Mesendoderm (in vitro differentiated cells): ENCODE measurements at regions not wholly inside any gene's neighbourhood (a gene's known extent, or its start where the extent isn't known, plus 50 kb on each side); places are given as distances from the start of the nearest gene placed in this dataset.

Source experiments
- DNase-seq: peaks from one replicate; pipeline ENCODE4 v3.0.0; 2013
- H2AK5ac ChIP-seq: 2 replicates; pipeline ENCODE4 v1.6.1; 2013; ENCODE audit warnings: low read length, inconsistent platforms
- H2BK120ac ChIP-seq: 2 replicates; pipeline ENCODE4 v1.6.1; 2013; ENCODE audit warnings: low read depth, mild to moderate bottlenecking, low read length, moderate library complexity, mixed read lengths
- H2BK15ac ChIP-seq: replicated peaks from 2 replicates; pipeline ENCODE4 v1.6.1; 2013; ENCODE audit warnings: low read depth, mild to moderate bottlenecking, moderate library complexity
- H2BK5ac ChIP-seq: 2 replicates; pipeline ENCODE4 v1.6.1; 2013; ENCODE audit warnings: low read length, inconsistent platforms
- H3K18ac ChIP-seq: 2 replicates; pipeline ENCODE4 v1.6.1; 2013; ENCODE audit warnings: mild to moderate bottlenecking, low read length, mixed read lengths
- H3K23ac ChIP-seq: one replicate; pipeline ENCODE4 v1.6.1; 2013; ENCODE audit warnings: low read length
- H3K27ac ChIP-seq: 2 replicates; pipeline ENCODE4 v1.5.1; 2013; ENCODE audit warnings: low read depth, mild to moderate bottlenecking, inconsistent platforms, low read length, moderate library complexity
- H3K27me3 ChIP-seq: 2 replicates; pipeline ENCODE4 v1.6.1; 2013; ENCODE audit warnings: low read length, control low read depth, mild to moderate bottlenecking, inconsistent platforms; ENCODE audit not compliant: insufficient read depth, poor library complexity
- H3K36me3 ChIP-seq: 2 replicates; pipeline ENCODE4 v1.6.1; 2013; ENCODE audit warnings: low read length, inconsistent platforms; ENCODE audit not compliant: control insufficient read depth, insufficient read depth
- H3K4ac ChIP-seq: one replicate; pipeline ENCODE4 v1.6.1; 2013; ENCODE audit warnings: low read depth, mild to moderate bottlenecking, low read length, moderate library complexity
- H3K4me1 ChIP-seq: 2 replicates; pipeline ENCODE4 v1.6.1; 2013; ENCODE audit warnings: low read depth, low read length, inconsistent platforms; ENCODE audit not compliant: control insufficient read depth
- H3K4me2 ChIP-seq: 2 replicates; pipeline ENCODE4 v1.6.1; 2013; ENCODE audit warnings: low read length
- H3K4me3 ChIP-seq: 2 replicates; pipeline ENCODE4 v1.5.1; 2013; ENCODE audit warnings: mild to moderate bottlenecking, low read length
- H3K56ac ChIP-seq: one replicate; pipeline ENCODE4 v1.6.1; 2013; ENCODE audit warnings: low read length
- H3K79me1 ChIP-seq: 2 replicates; pipeline ENCODE4 v1.6.1; 2013; ENCODE audit warnings: low read length, inconsistent platforms
- H3K79me2 ChIP-seq: 2 replicates; pipeline ENCODE4 v1.6.1; 2013; ENCODE audit warnings: mild to moderate bottlenecking, low read length; ENCODE audit not compliant: control insufficient read depth, insufficient read depth
- H3K9ac ChIP-seq: 2 replicates; pipeline ENCODE4 v1.6.1; 2013; ENCODE audit warnings: low read length, inconsistent platforms
- H4K5ac ChIP-seq: one replicate; pipeline ENCODE4 v1.6.1; 2013; ENCODE audit warnings: low read length
- H4K8ac ChIP-seq: one replicate; pipeline ENCODE4 v1.6.1; 2013; ENCODE audit warnings: low read depth, mild to moderate bottlenecking, control low read depth, low read length, moderate library complexity
- WGBS: extraction: QIAGEN DNeasy Blood & Tissue Kit; methylation state at CpG from one replicate; pipeline ENCODE4 v1.1.7; 2013; ENCODE audit warnings: low lambda C conversion rate, missing lambda C conversion rate; ENCODE audit not compliant: insufficient coverage; ENCODE audit errors: extremely low coverage; 5-methylcytosine and 5-hydroxymethylcytosine counted together

DNA sequence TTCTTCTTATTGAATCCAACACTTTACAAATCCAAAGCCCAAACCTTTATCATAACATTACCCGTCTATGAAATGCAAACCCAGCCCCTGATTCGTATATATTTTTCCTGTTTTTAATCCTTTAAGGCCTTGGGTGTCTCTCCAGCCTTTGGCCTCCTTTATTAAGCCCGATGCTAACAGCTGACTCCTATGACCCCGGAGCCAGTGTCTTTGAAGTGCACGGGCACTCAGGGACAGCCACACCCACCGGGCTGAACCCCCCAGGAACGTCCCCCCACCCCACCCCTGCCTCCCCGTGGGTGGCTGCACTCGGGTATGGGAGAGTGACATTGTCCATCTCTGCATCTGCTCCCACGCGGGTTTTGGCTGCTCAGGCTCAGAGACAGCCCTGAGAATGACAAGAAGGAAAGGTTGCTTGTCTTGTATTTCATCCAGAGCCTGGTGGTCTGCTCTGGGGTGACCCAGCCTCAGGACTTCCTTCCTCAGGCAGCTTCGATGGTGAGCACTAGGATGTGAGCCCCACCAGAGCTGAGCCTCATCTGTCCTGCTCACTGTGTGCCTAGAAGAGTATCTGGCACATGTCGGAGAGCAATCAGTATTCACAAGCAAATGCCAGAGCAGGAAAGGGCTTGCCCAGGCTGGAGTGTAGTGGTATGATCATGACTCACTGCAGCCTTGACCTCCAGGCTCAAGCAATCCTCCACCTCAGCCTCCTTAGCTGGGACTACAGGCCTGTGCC lies 210.4 kb downstream of the SKIDA1 start:
- H3K4me1 ChIP-seq, result peaks cover 14% of the 10 kb centered on the region
- no peak overlapping the region for H3K4me2 ChIP-seq
- H3K9ac ChIP-seq, result peak overlapping the region; percentile 23
- no peak overlapping the region for H3K4me3 ChIP-seq
- H3K27ac ChIP-seq, result peak overlapping the region; percentile 65
- no peak overlapping the region for H2BK15ac ChIP-seq
- peak overlapping the region; percentile 83 for H3K23ac ChIP-seq
- peak; percentile 78 for DNase-seq
- peak overlapping the region; percentile 68 for H2BK5ac ChIP-seq
- H3K56ac ChIP-seq, result peak overlapping the region; percentile 71
- H2BK120ac ChIP-seq, result peak overlapping the region; percentile 100
- peak overlapping the region; percentile 86 for H3K4ac ChIP-seq
- no peaks in the 10 kb centered on the region for H3K36me3 ChIP-seq
- no peaks in the 10 kb centered on the region for H3K79me2 ChIP-seq
- no peak overlapping the region for H4K5ac ChIP-seq
- no CpG with 5 or more reads among the region's 13 CpGs for WGBS
- H3K18ac ChIP-seq, result peak overlapping the region; percentile 24
- H3K79me1 ChIP-seq, result no peaks in the 10 kb centered on the region
- H4K8ac ChIP-seq, result no peak overlapping the region
- no peak overlapping the region for H2AK5ac ChIP-seq
- no peaks in the 10 kb centered on the region for H3K27me3 ChIP-seq

DNA sequence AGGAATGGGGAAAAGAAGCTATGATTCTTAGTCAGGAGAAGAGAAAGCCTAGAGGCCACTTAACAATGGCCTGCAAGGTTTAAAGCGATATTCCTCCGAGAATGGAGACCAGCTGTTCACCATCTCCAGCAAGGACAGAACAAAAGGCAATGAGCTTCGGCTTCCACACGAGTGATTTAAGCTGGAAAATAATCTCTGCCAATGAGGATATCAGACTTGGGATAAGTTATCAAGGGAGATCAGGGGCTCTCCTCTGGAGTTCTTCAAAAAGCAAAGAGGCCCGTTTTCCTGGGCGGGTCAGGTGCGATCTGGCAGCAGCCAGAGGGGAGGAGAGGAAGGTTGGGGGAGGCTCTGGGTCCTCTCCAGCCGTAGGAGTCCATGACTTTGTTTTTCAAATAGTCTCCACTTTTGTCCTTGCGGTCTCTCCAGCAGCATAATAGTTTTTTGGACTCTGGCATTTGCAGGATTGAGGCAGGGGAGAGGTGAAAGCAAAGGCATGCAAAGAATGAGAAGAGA lies 211.3 kb downstream of the SKIDA1 start:
- Histone ChIP-seq H3K79me2 (no peaks in the 10 kb centered on the region), H3K79me1 (no peaks in the 10 kb centered on the region)

GRCh38 chr10:21313691-21314090 lies 211.8 kb downstream of the SKIDA1 start:
- Histone ChIP-seq H3K9ac (peak overlapping the region; percentile 44), H4K5ac (peak overlapping the region; percentile 1), H2BK5ac (peak overlapping the region; percentile 97), H3K18ac (peak overlapping the region; percentile 88), H3K4me1 (peaks cover 14% of the 10 kb centered on the region), H2BK120ac (peak overlapping the region; percentile 86), H3K4me2 (no peak overlapping the region), H3K79me2 (no peaks in the 10 kb centered on the region), H3K36me3 (no peaks in the 10 kb centered on the region), H3K79me1 (no peaks in the 10 kb centered on the region), H3K23ac (no peak overlapping the region), H3K56ac (peak overlapping the region; percentile 87), H3K4ac (peak overlapping the region; percentile 94), H3K4me3 (no peak overlapping the region), H3K27me3 (no peaks in the 10 kb centered on the region), H2AK5ac (peak overlapping the region; percentile 67), H2BK15ac (peak overlapping the region; percentile 14), H3K27ac (peak overlapping the region; percentile 98), H4K8ac (no peak overlapping the region)
- WGBS, result no CpG with 5 or more reads among the region's 7 CpGs
- DNase-seq, result no peak

More for the DNA sequence above, 211.3 kb downstream of the SKIDA1 start:
- no peaks in the 10 kb centered on the region for H3K27me3 ChIP-seq
- peak overlapping the region; percentile 98 for H3K27ac ChIP-seq
- peak overlapping the region; percentile 1 for H4K5ac ChIP-seq
- peaks cover 14% of the 10 kb centered on the region for H3K4me1 ChIP-seq
- no peak overlapping the region for H4K8ac ChIP-seq
- WGBS, result no CpG with 5 or more reads among the region's 9 CpGs
- H3K56ac ChIP-seq, result peak overlapping the region; percentile 87
- H2BK5ac ChIP-seq, result peak overlapping the region; percentile 97
- H2BK15ac ChIP-seq, result peak overlapping the region; percentile 14
- no peaks in the 10 kb centered on the region for H3K36me3 ChIP-seq
- no peak overlapping the region for H3K4me2 ChIP-seq
- peak overlapping the region; percentile 94 for H3K4ac ChIP-seq
- DNase-seq, result peak; percentile 86
- H2BK120ac ChIP-seq, result peak overlapping the region; percentile 86
- peak overlapping the region; percentile 44 for H3K9ac ChIP-seq
- H2AK5ac ChIP-seq, result peak overlapping the region; percentile 67
- no peak overlapping the region for H3K23ac ChIP-seq
- H3K18ac ChIP-seq, result peak overlapping the region; percentile 88
- no peak overlapping the region for H3K4me3 ChIP-seq

GRCh38 chr10:21311426-21311825 lies 214.1 kb downstream of the SKIDA1 start:
- no peak overlapping the region for H2AK5ac ChIP-seq
- H3K9ac ChIP-seq, result no peak overlapping the region
- no peak for DNase-seq
- H3K4me3 ChIP-seq, result no peak overlapping the region
- no peaks in the 10 kb centered on the region for H3K36me3 ChIP-seq
- no peak overlapping the region for H3K23ac ChIP-seq
- no peak overlapping the region for H4K5ac ChIP-seq
- H3K4me2 ChIP-seq, result no peak overlapping the region
- H3K79me2 ChIP-seq, result no peaks in the 10 kb centered on the region
- H3K27ac ChIP-seq, result no peak overlapping the region
- H3K18ac ChIP-seq, result peak overlapping the region; percentile 88
- peak overlapping the region; percentile 76 for H2BK120ac ChIP-seq
- H3K4ac ChIP-seq, result no peak overlapping the region
- H4K8ac ChIP-seq, result no peak overlapping the region
- peaks cover 14% of the 10 kb centered on the region for H3K4me1 ChIP-seq
- no peak overlapping the region for H2BK5ac ChIP-seq
- H3K27me3 ChIP-seq, result no peaks in the 10 kb centered on the region
- H3K56ac ChIP-seq, result no peak overlapping the region
- no CpG with 5 or more reads among the region's 6 CpGs for WGBS
- peak overlapping the region; percentile 57 for H2BK15ac ChIP-seq
- no peaks in the 10 kb centered on the region for H3K79me1 ChIP-seq

- no peak overlapping the region for H3K4me3 ChIP-seq
- H2BK120ac ChIP-seq, result no peak overlapping the region
- WGBS, result no CpG with 5 or more reads among the region's 3 CpGs
Measured at GRCh38 chr10:21309427-21309826, 216.1 kb downstream of the SKIDA1 start.

More at GRCh38 chr10:21309427-21309826, 216.1 kb downstream of the SKIDA1 start:
- H3K23ac ChIP-seq, result no peak overlapping the region
- no peak overlapping the region for H3K9ac ChIP-seq
- H3K4me1 ChIP-seq, result peaks cover 5% of the 10 kb centered on the region
- H3K18ac ChIP-seq, result peak overlapping the region; percentile 76
- H3K27ac ChIP-seq, result peak overlapping the region; percentile 51
- no peak overlapping the region for H3K56ac ChIP-seq
- H4K8ac ChIP-seq, result no peak overlapping the region
- H2BK5ac ChIP-seq, result no peak overlapping the region
- H3K27me3 ChIP-seq, result no peaks in the 10 kb centered on the region
- H3K4ac ChIP-seq, result no peak overlapping the region
- H3K36me3 ChIP-seq, result no peaks in the 10 kb centered on the region
- H2AK5ac ChIP-seq, result no peak overlapping the region
- no peaks in the 10 kb centered on the region for H3K79me2 ChIP-seq
- no peaks in the 10 kb centered on the region for H3K79me1 ChIP-seq
- H2BK15ac ChIP-seq, result peak overlapping the region; percentile 46
- no peak overlapping the region for H3K4me2 ChIP-seq
- no peak overlapping the region for H4K5ac ChIP-seq
- peak; percentile 92 for DNase-seq
